NCI-H446 (cell line): ENCODE measurements at regions not wholly inside any gene's neighbourhood (a gene's known extent, or its start where the extent isn't known, plus 50 kb on each side); places are given as distances from the start of the nearest gene placed in this dataset.

ENCODE experiments used
- DNase-seq, 2 experiments: peaks; one replicate each; lab custom pipeline; 2025; lab: John Stamatoyannopoulos, UW

DNA sequence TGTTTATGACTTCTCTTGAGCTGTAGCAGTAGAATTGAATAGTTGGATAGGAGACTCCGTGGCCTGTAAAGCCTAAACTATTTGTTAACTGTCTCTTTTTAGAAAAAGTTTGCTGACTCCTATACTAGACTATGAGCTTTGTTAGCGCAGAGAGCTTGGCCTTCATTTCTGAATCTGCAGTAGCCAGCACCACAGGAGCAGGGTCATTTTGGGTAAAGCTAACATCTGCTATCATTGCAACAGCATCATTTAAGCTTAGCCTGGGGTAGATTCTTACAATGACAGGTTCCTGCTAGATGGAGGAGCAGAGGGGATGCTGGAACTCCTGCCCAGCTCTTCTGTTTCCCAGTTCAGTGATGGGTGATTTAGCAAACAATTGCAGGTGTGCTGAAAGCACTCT is 133.7 kb upstream of the ASTN2 start:
- DNase-seq, result peak in 1 of 2 experiments; percentile 0

DNA sequence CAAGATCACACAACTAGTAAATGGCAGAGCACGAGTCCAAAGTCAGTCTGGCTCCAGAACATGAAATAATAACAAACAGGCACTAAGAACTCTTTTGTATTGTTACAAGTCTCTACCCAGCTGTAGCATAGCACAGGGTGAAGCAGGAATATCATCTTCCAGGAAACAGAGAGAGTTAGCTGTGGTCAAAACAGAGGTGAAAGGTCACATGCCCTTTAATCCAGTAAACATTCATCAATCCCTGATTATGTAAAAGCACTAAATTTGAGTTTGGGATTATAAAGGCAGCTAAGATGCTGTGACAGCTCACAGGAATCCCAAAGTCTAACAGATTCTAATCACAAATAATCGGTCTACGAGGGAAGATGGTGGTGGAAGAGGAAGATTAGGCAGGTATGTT is 133.0 kb upstream of the ASTN2 start:
- DNase-seq, result no peak

DNA sequence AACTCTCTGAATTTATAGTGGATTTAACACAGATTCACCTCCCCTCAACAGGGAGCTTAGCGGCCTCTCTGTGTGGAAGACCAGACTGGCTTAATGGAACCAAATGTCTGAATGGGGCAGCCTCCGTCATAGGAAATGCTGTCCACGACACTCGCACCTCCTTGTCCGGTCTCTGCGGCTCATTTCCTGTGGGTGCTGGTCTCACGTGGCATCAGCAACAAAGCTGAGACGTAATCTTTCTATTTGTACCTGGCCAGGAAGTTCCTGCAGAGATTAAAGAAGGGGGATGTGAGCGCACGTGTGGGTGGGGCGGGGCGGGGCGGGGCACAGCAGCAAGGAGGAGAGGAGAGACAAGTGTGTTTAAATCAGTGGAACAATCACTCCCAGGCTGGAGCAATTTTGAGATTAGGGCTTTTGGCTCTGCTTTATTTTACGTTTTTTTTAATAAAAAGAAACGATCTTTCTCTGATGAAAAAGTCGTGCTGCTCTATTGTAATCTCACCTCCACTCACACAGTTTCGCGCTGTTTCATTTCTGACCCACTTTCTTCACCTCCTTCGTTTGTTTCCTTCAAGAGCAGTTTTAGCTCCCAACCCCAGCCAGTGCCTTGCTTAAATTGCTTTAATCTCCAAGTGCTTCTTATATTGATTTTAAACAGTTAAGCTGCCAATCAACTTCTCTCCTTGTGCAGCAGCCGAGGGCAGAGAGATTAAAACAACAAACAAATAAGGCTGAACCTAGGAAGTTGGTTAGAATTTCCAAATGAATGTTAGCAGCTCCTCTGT is 132.2 kb upstream of the ASTN2 start:
- no peak for DNase-seq

DNA sequence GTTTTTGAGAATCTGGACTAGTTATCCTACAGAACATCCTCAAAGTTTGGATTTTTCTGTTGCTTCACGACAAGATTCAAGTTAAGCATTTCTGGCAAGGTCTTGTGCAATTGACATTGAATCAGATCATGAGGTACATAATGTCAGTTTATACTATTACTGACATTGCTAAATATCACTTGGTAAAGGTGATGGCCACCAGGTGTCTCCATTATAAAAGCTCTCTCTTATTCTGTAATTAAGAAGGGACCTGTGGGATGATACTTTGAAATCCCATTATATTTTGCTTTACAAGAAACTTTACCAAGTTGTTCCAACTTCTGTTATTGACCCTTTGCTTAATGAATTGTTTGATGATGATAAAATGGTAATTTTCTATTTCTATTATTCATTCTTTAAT is 131.0 kb upstream of the ASTN2 start:
- DNase-seq, result no peak

DNA sequence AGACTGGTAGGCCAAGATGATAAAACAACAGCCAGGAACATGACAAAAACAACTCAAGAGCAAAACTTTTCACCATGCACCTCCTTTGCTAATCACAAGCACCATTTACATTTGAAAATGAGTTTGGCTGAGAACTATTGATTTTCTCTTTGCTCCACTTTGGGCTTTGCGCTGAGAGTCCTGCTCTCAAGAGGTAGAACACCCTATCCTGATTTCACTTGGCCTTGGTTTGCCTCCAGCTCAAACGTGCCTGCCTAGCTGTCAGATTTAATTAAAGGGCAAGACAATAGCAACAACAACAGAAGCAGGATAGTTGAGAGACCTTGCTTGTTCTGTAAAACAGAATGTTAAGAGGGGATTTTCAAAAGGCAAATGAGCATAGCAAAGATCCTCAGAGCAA is 128.2 kb upstream of the ASTN2 start:
- no peak for DNase-seq

DNA sequence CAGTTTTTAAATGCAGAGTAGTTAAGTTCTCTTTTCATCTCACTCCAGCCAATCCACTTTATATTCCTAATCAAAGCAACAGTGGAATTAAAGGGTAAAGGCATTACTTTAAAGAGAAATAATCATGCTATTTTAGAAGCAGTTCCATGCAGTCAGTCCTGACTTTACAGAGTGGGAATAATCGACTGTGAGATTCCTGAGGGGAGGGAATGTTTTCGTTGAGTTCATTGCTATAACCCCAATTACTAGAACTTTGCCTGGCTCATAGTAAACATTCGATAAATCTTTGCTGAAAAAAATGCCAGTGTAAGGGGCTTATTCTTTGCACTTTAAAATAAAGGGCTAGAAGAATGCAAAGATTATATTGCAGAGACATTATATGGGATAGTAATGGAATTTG is 127.2 kb upstream of the ASTN2 start:
- no peak for DNase-seq

DNA sequence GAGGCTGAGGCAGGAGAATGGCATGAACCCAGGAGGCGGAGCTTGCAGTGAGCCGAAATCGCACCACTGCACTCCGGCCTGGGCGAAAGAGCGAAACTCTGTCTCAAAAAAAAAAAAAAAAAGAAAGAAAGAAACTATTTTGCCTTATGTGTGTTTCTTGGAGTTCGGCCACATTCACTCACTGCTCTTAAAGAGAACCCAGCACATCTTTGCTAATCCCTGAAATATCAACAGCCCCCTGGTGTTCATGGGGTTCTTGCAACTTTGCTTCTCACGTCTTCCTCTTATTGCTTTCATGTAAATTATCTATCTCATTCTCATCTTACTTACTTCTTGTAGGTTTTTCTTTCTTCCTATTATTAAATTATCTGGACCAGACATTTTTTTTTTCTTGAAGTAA is 126.3 kb upstream of the ASTN2 start:
- no peak for DNase-seq

DNA sequence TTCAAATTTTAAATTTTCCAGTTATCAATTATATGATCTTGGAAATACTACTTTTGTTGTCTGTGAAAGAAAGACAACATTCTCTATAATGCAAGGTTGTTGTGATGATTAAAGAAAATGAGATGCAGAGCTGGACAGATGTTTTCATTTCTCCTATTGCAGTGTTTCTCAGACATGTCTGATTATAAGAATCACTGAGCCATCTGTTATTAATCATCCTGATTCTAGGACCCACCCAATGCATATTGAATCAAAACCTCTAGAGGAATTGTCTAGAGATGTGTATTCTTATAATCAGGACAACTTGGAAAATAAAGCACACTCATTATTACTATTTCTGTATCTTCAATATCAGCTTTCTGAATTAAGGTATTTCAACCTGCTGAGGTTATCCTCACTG is 121.1 kb upstream of the ASTN2 start:
- no peak for DNase-seq

DNA sequence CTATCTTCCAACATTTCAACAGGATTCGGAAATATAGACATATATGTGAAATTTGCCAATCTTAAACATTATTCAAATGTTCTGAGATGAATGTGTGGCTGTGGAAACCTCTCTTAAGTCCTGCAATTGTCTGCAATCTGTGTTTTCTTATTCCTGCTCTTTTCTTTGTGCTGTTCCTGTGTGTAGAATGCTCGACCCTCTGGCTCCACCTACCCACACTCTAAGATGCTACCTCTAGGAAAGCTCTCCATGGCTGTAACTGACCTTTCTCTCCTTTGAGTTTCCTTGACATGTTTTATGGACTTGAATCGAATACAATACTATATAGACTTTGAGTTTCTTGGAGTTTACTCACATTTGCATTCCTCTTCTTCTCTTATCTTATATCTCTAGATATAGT is 120.6 kb upstream of the ASTN2 start:
- no peak for DNase-seq

DNA sequence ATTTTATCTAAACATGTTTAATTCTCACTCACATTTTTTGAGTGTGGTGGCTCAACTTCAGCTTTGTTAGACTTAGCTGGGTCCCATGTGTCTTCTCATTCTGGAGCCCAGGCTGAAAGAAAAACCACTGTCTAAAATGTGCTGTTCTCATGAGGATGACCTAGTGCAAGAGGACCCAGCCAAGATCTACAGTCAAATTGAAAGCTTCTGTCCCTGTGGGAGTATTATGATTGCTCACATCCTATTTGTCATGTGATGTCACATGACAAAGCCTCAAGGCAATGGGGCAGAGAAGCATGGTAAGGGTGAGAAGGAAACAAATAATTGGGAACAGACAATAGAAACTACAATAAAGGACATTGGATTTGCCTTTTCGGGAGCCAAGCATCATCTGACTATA is 113.4 kb upstream of the ASTN2 start:
- DNase-seq, result no peak

DNA sequence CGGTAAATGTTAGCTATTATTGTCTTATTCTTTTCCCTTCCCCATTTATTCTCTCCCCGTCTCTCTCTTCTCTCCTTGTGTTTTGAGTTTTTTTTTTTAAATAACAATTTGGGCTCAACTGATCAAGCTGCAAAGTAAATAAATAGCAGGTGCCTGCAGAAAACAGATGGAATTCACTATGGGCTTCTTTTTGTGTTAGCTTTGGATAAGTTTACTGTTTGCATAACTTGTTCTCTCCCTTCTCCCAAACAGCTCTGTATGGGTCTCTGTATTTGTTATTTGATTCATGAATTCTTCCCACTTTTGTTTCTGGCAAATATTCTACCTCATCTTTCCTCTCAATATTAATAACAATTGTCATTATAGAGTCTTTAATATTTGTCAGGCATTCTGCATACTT is 111.8 kb upstream of the ASTN2 start:
- DNase-seq, result no peak

DNA sequence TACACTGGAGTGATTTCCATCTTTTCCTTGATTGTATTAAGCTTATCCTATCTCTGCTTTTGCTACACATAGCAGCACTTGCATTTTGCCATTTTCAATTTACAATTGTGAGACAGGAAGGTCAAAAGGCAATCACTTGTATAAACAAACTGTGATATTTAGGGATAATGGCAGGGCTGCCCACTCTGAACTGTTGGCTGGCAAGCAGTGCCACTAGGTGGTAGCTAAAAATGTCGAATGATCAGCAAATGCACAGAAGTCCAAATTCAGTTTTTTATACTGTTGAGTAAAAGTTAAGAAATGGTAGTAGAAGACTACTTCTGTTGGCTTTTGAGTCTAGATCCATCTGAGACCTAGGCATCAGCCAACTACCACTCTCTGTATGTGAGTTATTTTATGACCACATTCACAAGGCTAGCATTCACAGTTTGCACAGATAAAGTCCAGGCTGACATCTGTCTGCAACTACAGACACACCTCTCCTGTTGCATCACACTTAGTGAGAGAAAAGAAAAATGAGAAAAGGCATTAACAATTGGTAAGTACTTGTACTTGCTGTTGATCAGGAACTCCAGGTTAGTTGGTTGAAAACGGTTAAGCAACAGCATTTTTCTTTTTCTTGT is 108.8 kb upstream of the ASTN2 start:
- no peak for DNase-seq

DNA sequence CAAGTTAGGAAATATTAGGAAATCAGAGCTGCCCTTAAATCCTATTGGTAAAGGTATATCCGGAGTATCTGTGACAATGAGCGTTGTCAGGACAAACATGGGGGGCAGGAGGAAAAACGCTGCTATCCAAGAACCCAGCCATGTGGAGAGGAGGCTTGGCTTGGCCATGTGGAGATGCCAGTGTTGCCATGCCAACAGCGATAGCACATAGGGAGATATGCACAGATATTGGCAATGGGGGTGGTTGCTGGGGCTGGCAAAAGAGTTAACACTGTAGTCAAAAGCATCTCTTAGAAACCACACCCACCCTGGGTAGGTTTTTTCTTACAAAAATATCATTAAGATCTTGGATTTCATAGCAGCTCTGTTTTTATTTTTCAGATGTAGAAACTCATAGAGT is 106.4 kb upstream of the ASTN2 start:
- DNase-seq, result peak in 1 of 2 experiments; percentile 1

DNA sequence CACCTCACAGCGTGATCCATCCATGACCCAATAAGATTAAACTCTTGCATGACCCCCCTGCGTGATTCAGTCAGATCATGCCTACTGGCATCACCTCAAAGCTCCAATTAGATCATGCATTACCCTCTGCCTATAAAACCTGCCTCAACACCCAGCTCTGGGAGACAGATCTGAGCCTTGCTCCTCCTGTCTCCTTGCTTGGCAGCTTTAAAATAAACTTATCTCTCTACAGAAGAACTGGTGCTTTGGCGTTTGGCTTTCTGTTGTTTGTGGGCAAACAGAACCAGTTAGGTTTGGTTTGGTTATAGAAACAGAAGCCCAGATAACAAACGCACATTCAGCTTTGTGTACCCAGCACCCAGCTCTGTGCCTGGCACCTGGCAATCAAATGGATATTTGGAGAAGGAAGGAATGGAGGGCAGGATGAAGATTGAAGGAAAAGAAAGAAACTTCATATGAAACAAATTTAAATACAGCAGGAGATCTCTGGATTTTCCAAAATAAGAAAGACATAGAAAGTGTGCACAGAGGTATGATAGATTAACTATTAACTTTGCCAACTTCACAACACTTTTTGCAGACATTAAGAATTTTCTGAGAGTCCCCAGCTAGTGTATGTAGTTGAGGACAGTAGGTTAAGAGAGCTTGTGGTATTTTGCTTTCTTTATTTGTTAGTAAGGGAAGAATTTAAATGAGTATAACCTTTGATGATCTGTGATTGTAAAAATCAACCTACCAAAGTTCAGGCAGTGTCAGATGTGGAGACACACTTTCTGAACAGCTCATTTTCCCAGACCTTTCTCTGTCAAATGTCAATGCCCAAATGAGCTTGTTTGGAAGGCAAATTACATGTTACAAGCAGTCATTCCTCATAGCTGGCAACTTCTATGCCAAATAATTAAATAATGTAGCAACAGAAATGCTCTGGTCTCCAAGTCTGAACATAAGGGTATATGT is 102.1 kb upstream of the ASTN2 start:
- no peak for DNase-seq

DNA sequence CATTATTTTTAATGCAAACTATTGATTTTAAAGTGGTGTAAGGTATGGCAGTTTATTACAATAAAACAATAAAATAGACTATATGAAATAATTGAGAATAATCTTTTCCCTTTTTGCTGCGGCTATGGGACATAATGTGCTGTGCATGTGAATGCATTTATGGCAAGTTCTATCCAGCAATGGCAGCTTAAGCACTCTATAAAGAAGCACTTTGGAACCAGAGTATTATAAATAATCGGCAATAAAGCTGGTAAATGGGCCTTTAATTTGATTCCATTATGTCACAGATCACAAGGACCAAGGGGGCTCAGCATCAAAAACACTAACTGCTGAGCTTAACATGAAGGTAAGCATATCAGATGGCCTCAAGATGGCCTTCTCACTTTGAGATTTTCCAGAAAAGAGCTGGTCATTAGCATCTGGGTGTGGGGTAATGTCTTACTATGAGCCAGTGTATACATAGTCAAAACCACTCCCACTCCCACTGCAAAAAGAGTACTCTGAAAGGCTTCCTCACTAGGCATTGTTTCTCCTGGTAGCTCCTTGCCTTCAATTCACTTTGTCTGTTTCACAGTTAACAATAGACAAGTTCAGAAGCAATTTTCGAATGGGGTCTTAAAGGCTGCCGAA is 97.1 kb upstream of the ASTN2 start:
- no peak for DNase-seq

DNA sequence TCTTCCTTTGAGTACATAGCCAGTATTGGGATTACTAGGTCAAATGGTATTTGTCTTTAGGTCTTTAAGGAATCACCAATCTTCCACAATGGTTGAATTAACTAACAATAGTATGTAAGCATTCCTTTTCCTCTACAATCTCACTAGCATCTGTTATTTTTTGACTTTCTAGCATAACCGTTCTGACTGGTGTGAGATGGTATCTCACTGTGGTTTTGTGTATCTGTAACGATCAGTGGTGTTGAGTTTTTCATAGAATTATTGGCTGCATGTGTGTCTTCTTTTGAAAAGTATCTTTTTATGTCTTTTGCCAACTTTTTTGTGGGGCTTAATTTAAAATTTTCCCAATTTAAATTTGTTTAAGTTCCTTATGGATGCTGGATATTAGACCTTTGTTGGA is 81.5 kb upstream of the ASTN2 start:
- DNase-seq, result no peak

DNA sequence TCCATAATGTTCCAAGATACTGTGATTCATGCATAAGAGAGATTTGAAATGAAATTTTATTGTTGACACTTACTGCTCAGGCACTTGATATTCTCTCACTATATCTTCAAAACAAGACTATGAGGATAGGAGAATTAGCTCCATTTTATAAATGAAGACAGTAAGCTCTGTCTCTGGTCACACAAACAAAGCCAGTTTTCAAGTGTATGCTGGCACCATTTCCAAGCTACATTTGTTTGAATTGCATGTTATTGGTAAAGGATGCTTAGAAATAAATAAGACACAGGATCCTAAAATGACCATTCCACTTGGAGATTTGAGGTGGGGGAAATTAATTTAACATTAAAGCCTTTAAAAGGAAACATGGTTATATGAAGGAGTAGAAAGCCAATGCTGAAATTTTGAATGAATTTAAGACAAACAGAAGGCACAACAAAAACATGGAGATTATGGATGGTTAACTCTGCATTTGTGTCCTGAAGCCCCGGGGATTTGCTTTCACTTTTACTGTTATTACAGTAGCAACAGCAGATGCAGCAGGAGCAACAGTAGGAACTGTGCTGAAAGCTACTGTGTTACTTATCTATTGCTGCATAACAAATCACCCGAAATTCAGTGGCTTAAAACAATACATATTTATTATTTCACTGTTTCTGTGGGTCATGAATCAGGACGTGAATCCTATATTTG is 79.7 kb upstream of the ASTN2 start:
- no peak for DNase-seq

DNA sequence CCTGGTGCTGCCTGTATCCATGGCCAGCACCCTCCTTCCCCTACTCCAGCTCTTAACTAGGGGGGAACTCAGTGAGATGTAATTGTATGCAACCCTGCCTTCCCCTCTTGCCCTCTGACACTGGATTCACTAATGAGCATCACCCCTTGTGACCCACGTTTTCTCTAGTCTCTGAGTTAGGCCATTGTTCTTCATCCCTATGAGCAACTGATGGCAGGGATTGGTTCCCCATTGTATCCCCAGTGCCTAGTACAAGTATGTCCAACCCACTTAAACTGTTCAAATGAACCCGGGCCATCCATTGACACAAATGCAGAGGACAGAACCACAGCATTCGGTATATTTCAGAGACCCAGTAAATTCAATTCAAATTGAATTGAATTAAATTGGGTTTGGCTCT is 77.6 kb upstream of the ASTN2 start:
- no peak for DNase-seq

DNA sequence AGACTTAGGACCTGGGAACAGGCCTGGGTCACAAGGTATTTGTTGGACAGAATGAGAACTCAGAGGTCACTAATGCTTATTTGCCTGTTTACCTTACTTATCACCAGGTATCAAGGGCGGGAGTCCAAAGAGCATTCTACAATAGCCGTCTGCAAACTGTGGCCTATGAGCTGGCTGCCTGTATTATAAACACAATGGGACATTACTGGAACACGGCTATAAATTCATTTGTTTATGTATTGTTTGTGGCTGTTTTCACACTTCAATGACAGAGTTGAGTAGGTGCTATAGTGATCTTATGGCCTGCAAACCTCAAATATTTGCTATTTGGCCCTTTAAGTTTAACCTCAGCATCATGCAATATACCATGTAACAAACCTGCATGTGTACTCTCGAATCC is 76.6 kb upstream of the ASTN2 start:
- DNase-seq, result no peak

DNA sequence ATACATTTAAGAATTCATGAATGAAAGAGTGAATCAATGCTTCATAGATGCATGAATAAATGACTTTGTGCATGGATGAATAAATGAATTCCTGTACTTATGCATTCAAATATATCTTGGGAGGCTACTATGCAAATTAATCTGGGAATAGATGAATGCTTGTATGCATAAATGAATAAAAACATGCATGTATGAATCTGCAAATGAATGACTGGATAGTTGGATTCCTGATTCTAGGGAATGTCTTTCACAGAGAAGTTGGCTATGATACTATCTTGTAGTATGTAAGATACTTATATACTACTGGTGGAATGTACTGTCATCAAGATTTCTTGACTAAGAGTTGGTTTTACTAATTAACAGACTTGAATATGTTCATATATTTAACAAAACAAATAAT is 75.3 kb upstream of the ASTN2 start:
- DNase-seq, result no peak

DNA sequence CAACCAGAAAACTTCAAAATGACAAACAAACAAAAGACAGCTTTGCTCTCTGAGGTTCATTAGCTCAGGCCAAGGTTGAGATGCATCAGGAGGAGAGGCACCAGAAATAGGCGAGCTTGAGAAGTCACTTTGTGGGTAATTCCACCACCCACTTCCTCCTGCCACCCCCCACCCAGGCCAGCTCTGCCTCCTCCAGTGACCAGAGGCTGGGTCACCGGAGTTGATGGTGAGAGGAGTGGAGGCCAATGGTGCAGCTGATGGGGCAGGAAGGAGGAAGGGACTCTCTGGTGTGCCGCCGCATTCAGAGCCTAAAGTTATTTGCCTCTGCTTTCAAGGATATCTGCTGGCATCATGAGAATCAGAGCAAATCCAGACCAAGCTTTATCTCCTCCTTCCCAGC is 73.8 kb upstream of the ASTN2 start:
- no peak for DNase-seq
